HFFc6 (cell line): ENCODE measurements at regions not wholly inside any gene's neighbourhood (a gene's known extent, or its start where the extent isn't known, plus 50 kb on each side); places are given as distances from the start of the nearest gene placed in this dataset.

Experiments
- DNase-seq: peaks from one replicate; pipeline ENCODE4 v3.0.0-alpha.2; 2018
- H3K27ac Mint-ChIP-seq: 2 replicates; pipeline ENCODE4 v1.8.0; 2020; ENCODE audit warnings: mild to moderate bottlenecking, mixed read lengths
- H3K27me3 Mint-ChIP-seq: 2 replicates; pipeline ENCODE4 v1.8.0; 2021; ENCODE audit warnings: mild to moderate bottlenecking, moderate library complexity, mixed read lengths; ENCODE audit not compliant: insufficient read depth
- H3K36me3 Mint-ChIP-seq: 2 replicates; pipeline ENCODE4 v1.8.0; 2021; ENCODE audit warnings: low read depth, mixed read lengths
- H3K4me1 Mint-ChIP-seq: 2 replicates; pipeline ENCODE4 v1.8.0; 2020; ENCODE audit warnings: low read depth, mixed read lengths
- H3K4me3 Mint-ChIP-seq: 2 replicates; pipeline ENCODE4 v1.8.0; 2020; ENCODE audit warnings: mild to moderate bottlenecking, moderate library complexity, mixed read lengths
- H3K9me3 Mint-ChIP-seq: 2 replicates; pipeline ENCODE4 v1.8.0; 2020; ENCODE audit warnings: mild to moderate bottlenecking, mixed read lengths
- CTCF ChIP-seq: fragments of 200-600 bp; sonication (generic); IDR thresholded peaks from 2 replicates; pipeline ENCODE4 v1.5.0; 2021; ENCODE audit warnings: antibody characterized with exemption, mild to moderate bottlenecking

GRCh38 chr1:239261521-239261920 lies 124.8 kb upstream of the CHRM3 start:
- DNase-seq = no peak
- H3K27ac Mint-ChIP-seq = no peak overlapping the region
- no peak for TF ChIP-seq CTCF
- peaks cover 14% of the 10 kb centered on the region for H3K9me3 Mint-ChIP-seq
- H3K4me3 Mint-ChIP-seq = no peak overlapping the region
- H3K4me1 Mint-ChIP-seq = no peaks in the 10 kb centered on the region; the same call in 1 of the 2 replicates
- no peaks in the 10 kb centered on the region; the same call in 1 of the 2 replicates for H3K27me3 Mint-ChIP-seq
- H3K36me3 Mint-ChIP-seq = peaks cover 3% of the 10 kb centered on the region; the same call in 1 of the 2 replicates

GRCh38 chr1:239260842-239261241 lies 125.5 kb upstream of the CHRM3 start:
- Mint-ChIP-seq H3K9me3 (peaks cover 20% of the 10 kb centered on the region), H3K27me3 (no peaks in the 10 kb centered on the region), H3K4me3 (no peak overlapping the region), H3K36me3 (peaks cover 3% of the 10 kb centered on the region; the same call in 1 of the 2 replicates), H3K4me1 (no peaks in the 10 kb centered on the region; the same call in 1 of the 2 replicates), H3K27ac (no peak overlapping the region)
- TF ChIP-seq CTCF = no peak
- no peak for DNase-seq

- peaks cover 3% of the 10 kb centered on the region; the same call in 1 of the 2 replicates for H3K36me3 Mint-ChIP-seq
- peaks cover 5% of the 10 kb centered on the region; the same call in 1 of the 2 replicates for H3K4me1 Mint-ChIP-seq
- peaks cover 36% of the 10 kb centered on the region for H3K9me3 Mint-ChIP-seq
- DNase-seq = no peak
- H3K27ac Mint-ChIP-seq = no peak overlapping the region
- TF ChIP-seq CTCF = no peak
- no peak overlapping the region for H3K4me3 Mint-ChIP-seq
- no peaks in the 10 kb centered on the region for H3K27me3 Mint-ChIP-seq
Observed at GRCh38 chr1:239255628-239256160, 130.7 kb upstream of the CHRM3 start.

GRCh38 chr1:239254999-239255398 lies 131.4 kb upstream of the CHRM3 start:
- no peak overlapping the region for H3K4me3 Mint-ChIP-seq
- TF ChIP-seq CTCF = no peak
- DNase-seq = no peak
- H3K36me3 Mint-ChIP-seq = peaks cover 3% of the 10 kb centered on the region; the same call in 1 of the 2 replicates
- no peak overlapping the region for H3K27ac Mint-ChIP-seq
- peaks cover 37% of the 10 kb centered on the region for H3K9me3 Mint-ChIP-seq
- H3K4me1 Mint-ChIP-seq = peaks cover 5% of the 10 kb centered on the region; the same call in 1 of the 2 replicates
- no peaks in the 10 kb centered on the region for H3K27me3 Mint-ChIP-seq

- TF ChIP-seq CTCF = no peak
- Mint-ChIP-seq H3K4me1 (peaks cover 5% of the 10 kb centered on the region; the same call in 1 of the 2 replicates), H3K36me3 (peaks cover 3% of the 10 kb centered on the region; the same call in 1 of the 2 replicates), H3K4me3 (no peak overlapping the region), H3K9me3 (peaks cover 36% of the 10 kb centered on the region), H3K27me3 (no peaks in the 10 kb centered on the region), H3K27ac (peak overlapping the region; percentile 59)
- DNase-seq = peak; percentile 9
Observed at GRCh38 chr1:239253032-239253431, 133.3 kb upstream of the CHRM3 start.
